ENCODE measurements at regions not wholly inside any gene's neighbourhood (a gene's known extent, or its start where the extent isn't known, plus 50 kb on each side); places are given as distances from the start of the nearest gene placed in this dataset.

DNA sequence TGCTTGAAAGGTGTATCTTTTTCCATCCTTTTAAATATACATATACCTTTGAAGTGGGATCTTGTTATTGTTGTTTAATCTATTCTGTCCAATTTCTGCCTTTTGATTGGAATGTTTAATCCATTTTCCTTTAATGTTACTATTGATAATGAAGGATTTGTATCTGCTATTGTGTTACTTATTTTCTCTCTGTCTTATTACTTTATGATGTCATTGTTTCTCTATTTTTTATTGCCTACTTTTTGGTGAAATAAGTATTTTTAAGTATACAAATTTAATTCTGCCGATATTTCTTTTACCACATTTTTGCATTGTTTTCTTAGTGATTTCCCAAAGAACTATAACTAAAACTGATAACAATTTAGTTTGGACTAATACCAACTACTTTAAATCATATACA, 121.8 kb downstream of the RASSF9 start:
- Histone ChIP-seq H3K4me3 (ENCODE audit: low read depth, low read length) (no peak overlapping the region), H3K27me3 (no peaks in the 10 kb centered on the region), H3K9me3 (no peaks in the 10 kb centered on the region), H3K36me3 (no peaks in the 10 kb centered on the region), H3K4me1 (no peaks in the 10 kb centered on the region)
- DNase-seq: no peak
- TF ChIP-seq, protein P1, sequence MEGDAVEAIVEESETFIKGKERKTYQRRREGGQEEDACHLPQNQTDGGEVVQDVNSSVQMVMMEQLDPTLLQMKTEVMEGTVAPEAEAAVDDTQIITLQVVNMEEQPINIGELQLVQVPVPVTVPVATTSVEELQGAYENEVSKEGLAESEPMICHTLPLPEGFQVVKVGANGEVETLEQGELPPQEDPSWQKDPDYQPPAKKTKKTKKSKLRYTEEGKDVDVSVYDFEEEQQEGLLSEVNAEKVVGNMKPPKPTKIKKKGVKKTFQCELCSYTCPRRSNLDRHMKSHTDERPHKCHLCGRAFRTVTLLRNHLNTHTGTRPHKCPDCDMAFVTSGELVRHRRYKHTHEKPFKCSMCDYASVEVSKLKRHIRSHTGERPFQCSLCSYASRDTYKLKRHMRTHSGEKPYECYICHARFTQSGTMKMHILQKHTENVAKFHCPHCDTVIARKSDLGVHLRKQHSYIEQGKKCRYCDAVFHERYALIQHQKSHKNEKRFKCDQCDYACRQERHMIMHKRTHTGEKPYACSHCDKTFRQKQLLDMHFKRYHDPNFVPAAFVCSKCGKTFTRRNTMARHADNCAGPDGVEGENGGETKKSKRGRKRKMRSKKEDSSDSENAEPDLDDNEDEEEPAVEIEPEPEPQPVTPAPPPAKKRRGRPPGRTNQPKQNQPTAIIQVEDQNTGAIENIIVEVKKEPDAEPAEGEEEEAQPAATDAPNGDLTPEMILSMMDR (IDR thresholded peaks at IDR 0.05; ENCODE audit: low read depth, low read length): no peak

DNA sequence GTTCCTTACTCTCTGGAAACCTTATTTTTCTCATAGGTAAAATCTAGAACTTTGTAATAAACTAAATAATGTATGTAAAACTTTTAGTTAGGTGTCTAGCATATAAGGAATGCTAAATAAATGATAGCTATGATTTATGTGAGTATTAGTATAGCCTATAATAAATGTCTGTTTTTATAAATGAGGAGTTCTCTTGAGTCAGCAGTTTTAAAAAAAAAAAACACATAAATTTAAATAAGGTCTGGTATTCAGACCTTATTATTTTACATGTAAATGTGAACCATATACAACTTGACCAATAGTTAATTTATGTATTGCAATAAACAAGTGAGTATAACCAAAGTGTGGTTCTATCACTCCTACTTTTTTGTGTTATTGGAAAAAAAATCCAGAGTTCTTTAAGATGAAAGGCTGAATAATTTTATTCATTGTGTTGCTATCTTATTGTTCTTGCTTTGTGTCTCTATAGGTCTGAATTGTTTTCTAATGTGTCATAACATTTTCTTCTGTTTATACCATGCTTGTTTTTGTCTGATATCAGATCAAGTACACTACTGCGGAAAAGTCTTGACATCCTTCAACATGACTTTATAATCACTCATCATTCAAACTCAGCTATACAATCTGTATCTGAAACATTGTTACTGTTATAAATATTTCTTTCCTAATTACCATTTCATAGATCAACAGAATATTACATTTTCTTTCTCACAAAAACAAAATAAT, 115.7 kb downstream of the RASSF9 start:
- H3K27me3 ChIP-seq: no peaks in the 10 kb centered on the region
- DNase-seq: no peak
- H3K36me3 ChIP-seq: no peaks in the 10 kb centered on the region
- no peak overlapping the region for H3K4me3 ChIP-seq (ENCODE audit: low read depth, low read length)
- TF ChIP-seq, protein P1 (IDR thresholded peaks at IDR 0.05; ENCODE audit: low read depth, low read length): no peak
- no peaks in the 10 kb centered on the region for H3K4me1 ChIP-seq
- no peaks in the 10 kb centered on the region for H3K9me3 ChIP-seq

DNA sequence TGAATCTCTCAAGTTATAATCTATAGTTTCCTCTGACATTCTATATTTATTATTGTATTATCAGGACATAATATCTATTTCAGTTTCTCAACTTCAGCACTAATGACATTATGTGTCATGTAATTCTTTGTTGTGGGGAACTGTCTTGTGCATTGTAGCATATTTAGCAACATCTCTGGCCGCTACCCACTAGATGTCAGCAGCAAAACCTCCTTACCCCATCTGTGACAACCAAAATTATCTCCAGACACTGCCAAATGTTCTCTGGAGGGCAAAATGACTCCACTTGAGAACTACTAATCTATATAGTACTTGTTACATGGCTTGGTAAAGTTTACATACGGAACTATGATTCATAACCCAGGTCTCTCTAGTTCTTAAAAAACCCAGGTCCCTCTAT, 110.2 kb downstream of the RASSF9 start:
- Histone ChIP-seq H3K9me3 (no peaks in the 10 kb centered on the region), H3K36me3 (no peaks in the 10 kb centered on the region), H3K4me1 (no peaks in the 10 kb centered on the region), H3K27me3 (no peaks in the 10 kb centered on the region), H3K4me3 (ENCODE audit: low read depth, low read length) (no peak overlapping the region)
- TF ChIP-seq, protein P1 (IDR thresholded peaks at IDR 0.05; ENCODE audit: low read depth, low read length): no peak
- DNase-seq: no peak

DNA sequence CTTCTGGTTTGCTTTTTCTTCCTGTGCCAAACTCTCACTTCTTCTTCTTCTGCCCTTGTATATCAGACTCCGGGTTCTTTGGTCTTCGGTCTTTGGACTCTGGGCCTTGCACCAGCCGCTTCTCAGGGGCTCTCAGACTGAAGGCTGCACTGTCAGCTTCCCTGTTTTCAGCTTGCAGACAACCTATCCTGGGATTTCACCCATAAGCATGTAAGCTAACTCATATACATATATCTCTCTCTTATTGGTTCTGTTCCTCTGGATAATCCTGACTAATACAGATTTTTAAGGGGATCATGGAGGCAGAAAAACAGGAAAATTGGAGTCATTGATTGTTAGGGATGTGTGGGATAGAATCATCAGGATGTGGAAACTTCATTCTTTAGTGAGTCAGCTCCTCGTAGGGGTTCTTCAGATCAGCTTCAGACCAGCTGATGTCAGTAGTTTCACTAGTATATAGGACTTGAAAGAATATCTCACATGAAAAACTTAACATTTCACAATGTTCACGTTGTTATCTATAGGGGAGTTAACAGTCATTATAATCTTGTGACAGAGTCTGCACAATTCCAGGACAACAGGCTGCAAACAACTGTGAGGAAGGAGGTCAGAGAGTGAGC, 102.9 kb downstream of the RASSF9 start:
- Histone ChIP-seq H3K4me3 (ENCODE audit: low read depth, low read length) (no peak overlapping the region), H3K36me3 (no peaks in the 10 kb centered on the region), H3K9me3 (no peaks in the 10 kb centered on the region), H3K4me1 (no peaks in the 10 kb centered on the region), H3K27me3 (no peaks in the 10 kb centered on the region)
- TF ChIP-seq, protein P1 (IDR thresholded peaks at IDR 0.05; ENCODE audit: low read depth, low read length): no peak
- DNase-seq: no peak

DNA sequence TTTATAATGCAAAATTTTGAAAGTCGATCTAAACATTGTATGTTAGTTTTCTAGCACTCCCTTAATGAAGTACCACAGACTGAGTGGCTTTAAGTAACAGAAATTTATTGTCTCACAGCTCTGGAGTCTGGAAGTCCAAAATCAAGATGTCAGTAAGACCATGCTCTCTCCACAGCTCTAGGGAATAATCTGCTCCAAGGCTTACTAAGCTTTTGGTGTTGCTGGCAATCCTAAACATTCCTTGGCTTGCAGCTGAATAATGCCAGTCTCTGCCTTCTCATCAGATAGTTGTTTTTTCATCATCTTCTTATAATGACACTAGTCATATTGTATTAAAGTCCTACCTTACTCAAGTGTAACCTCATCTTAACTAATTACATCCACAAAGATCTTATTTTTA, 102.2 kb downstream of the RASSF9 start:
- H3K4me1 ChIP-seq: no peaks in the 10 kb centered on the region
- no peak overlapping the region for H3K4me3 ChIP-seq (ENCODE audit: low read depth, low read length)
- DNase-seq: no peak
- H3K9me3 ChIP-seq: no peaks in the 10 kb centered on the region
- TF ChIP-seq, protein P1 (IDR thresholded peaks at IDR 0.05; ENCODE audit: low read depth, low read length): no peak
- H3K36me3 ChIP-seq: no peaks in the 10 kb centered on the region
- no peaks in the 10 kb centered on the region for H3K27me3 ChIP-seq

DNA sequence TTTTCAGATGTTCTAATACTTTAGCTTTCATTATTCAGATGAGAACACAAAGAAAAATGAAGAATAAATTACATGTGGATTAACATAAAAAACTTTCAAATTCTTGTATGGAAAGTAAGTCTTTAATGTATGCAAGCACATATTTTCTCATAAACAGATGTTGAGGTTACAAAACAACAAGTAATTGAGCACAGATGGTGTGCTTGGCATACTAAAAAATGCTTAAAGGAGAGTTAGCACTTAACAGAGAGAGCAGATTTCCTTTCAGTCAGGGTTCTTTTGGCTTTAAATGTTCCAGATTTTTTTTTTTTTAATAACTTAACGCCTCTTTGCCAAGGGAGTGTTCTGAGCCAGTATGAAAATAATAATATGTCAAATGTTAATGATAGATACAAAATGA, 96.0 kb downstream of the RASSF9 start:
- no peak overlapping the region for H3K4me3 ChIP-seq (ENCODE audit: low read depth, low read length)
- H3K9me3 ChIP-seq: no peaks in the 10 kb centered on the region
- H3K36me3 ChIP-seq: no peaks in the 10 kb centered on the region
- no peak for DNase-seq
- H3K4me1 ChIP-seq: no peaks in the 10 kb centered on the region
- H3K27me3 ChIP-seq: no peaks in the 10 kb centered on the region; the same call in 1 of the 2 replicates
- TF ChIP-seq, protein P1 (IDR thresholded peaks at IDR 0.05; ENCODE audit: low read depth, low read length): no peak
